Right atrium auricular region (tissue), 2 donors: ENCODE measurements at regions not wholly inside any gene's neighbourhood (a gene's known extent, or its start where the extent isn't known, plus 50 kb on each side); places are given as distances from the start of the nearest gene placed in this dataset.

Source experiments
- DNase-seq: peaks from one replicate; pipeline ENCODE4 v3.0.0-alpha.2; 2019; ENCODE audit warnings: low spot score
- H3K27ac ChIP-seq, 2 donors: fragments of 200-600 bp; sonication (generic); 1 replicate in 1 of 2; 2 replicates in 1 of 2; pipeline ENCODE4 v1.5.1; 2016 to 2019
- H3K27me3 ChIP-seq, 2 donors: fragments of 200-600 bp; sonication (generic); one replicate each; pipeline versions ENCODE4 v1.5.1 to v1.6.0; 2017 to 2019
- H3K36me3 ChIP-seq: fragments of 200-600 bp; sonication (generic); one replicate; pipeline ENCODE4 v1.5.1; 2016
- H3K4me1 ChIP-seq, 2 donors: fragments of 200-600 bp; sonication (generic); one replicate each; pipeline versions ENCODE4 v1.5.1 to v1.6.0; 2017 to 2019
- H3K4me3 ChIP-seq, 2 donors: fragments of 200-600 bp; sonication (generic); 1 replicate in 1 of 2; 2 replicates in 1 of 2; pipeline ENCODE4 v1.5.1; 2017 to 2019; ENCODE audit warnings: mild to moderate bottlenecking in 1 of 2, moderate library complexity in 1 of 2
- H3K9me3 ChIP-seq, 2 donors: fragments of 200-600 bp; sonication (generic); one replicate each; pipeline ENCODE4 v1.5.1; 2019
- CTCF ChIP-seq, 2 donors: fragments of 200-600 bp; sonication (generic); IDR thresholded peaks; one replicate each; pipeline ENCODE4 v1.5.1; 2019; ENCODE audit warnings: antibody characterized with exemption in 2 of 2

- no peak for DNase-seq
- H3K27ac ChIP-seq: no peak overlapping the region
- TF ChIP-seq CTCF (IDR thresholded peaks at IDR 0.05): no peak
- no peaks in the 10 kb centered on the region for H3K36me3 ChIP-seq
- H3K9me3 ChIP-seq: no peaks in the 10 kb centered on the region
- H3K4me3 ChIP-seq: no peak overlapping the region
- peaks cover 0 to 6% of the 10 kb centered on the region in 2 donors for H3K4me1 ChIP-seq
- no peaks in the 10 kb centered on the region for H3K27me3 ChIP-seq
These were observed 425.3 kb downstream of the SPRY1 start for GRCh38 chr4:123821861-123822260.

- Histone ChIP-seq H3K4me1 (peaks cover 0 to 10% of the 10 kb centered on the region in 2 donors), H3K27me3 (no peaks in the 10 kb centered on the region), H3K9me3 (no peaks in the 10 kb centered on the region), H3K27ac (no peak overlapping the region), H3K36me3 (no peaks in the 10 kb centered on the region), H3K4me3 (no peak overlapping the region)
- no peak for TF ChIP-seq CTCF (IDR thresholded peaks at IDR 0.05)
- no peak for DNase-seq
These were observed 425.8 kb downstream of the SPRY1 start for GRCh38 chr4:123822353-123822752.

- Histone ChIP-seq H3K36me3 (no peaks in the 10 kb centered on the region), H3K9me3 (no peaks in the 10 kb centered on the region), H3K4me3 (no peak overlapping the region), H3K4me1 (peaks cover 0 to 10% of the 10 kb centered on the region in 2 donors), H3K27me3 (no peaks in the 10 kb centered on the region), H3K27ac (peak overlapping the region in 1 of 2 donors; percentile 8)
- no peak for TF ChIP-seq CTCF (IDR thresholded peaks at IDR 0.05)
- DNase-seq: no peak
These were observed 426.6 kb downstream of the SPRY1 start for GRCh38 chr4:123823244-123823643.

GRCh38 chr4:123824524-123824923 is 427.9 kb downstream of the SPRY1 start:
- no peaks in the 10 kb centered on the region for H3K9me3 ChIP-seq
- H3K27me3 ChIP-seq: no peaks in the 10 kb centered on the region
- no peak overlapping the region for H3K4me3 ChIP-seq
- no peaks in the 10 kb centered on the region for H3K36me3 ChIP-seq
- no peak for TF ChIP-seq CTCF (IDR thresholded peaks at IDR 0.05)
- peaks cover 0 to 10% of the 10 kb centered on the region in 2 donors for H3K4me1 ChIP-seq
- no peak for DNase-seq
- H3K27ac ChIP-seq: peak overlapping the region; percentile 31 to 42

GRCh38 chr4:123825596-123826291 is 429.1 kb downstream of the SPRY1 start:
- DNase-seq: no peak
- no peak overlapping the region for H3K4me3 ChIP-seq
- H3K27ac ChIP-seq: peak overlapping the region; percentile 29 to 42
- H3K36me3 ChIP-seq: no peaks in the 10 kb centered on the region
- TF ChIP-seq CTCF (IDR thresholded peaks at IDR 0.05): no peak
- H3K27me3 ChIP-seq: no peaks in the 10 kb centered on the region
- peaks cover 0 to 11% of the 10 kb centered on the region in 2 donors for H3K4me1 ChIP-seq
- H3K9me3 ChIP-seq: no peaks in the 10 kb centered on the region

- Histone ChIP-seq H3K27me3 (no peaks in the 10 kb centered on the region), H3K9me3 (no peaks in the 10 kb centered on the region), H3K27ac (peak overlapping the region in 1 of 2 donors; percentile 42), H3K4me3 (no peak overlapping the region), H3K36me3 (no peaks in the 10 kb centered on the region), H3K4me1 (peaks cover 0 to 23% of the 10 kb centered on the region in 2 donors)
- TF ChIP-seq CTCF (IDR thresholded peaks at IDR 0.05): no peak
- peak; percentile 71 for DNase-seq
These were observed 430.3 kb downstream of the SPRY1 start for GRCh38 chr4:123826896-123827295.
